GM18499 (cell line): ENCODE measurements at regions not wholly inside any gene's neighbourhood (a gene's known extent, or its start where the extent isn't known, plus 50 kb on each side); places are given as distances from the start of the nearest gene placed in this dataset.

Source experiments
- ATAC-seq: cut with Tn5 transposase; IDR thresholded peaks from one replicate; pipeline ENCODE4 v1.9.1; 2021; ENCODE audit warnings: moderate number of reproducible peaks; ENCODE audit not compliant: insufficient read depth, unreplicated experiment

- ATAC-seq, result no peak
Observed at GRCh38 chr12:107458990-107459389, 226.6 kb upstream of the PWP1 start.

- no peak for ATAC-seq
Observed at GRCh38 chr12:107459641-107460040, 226.0 kb upstream of the PWP1 start.

GRCh38 chr12:107461222-107461975, 224.2 kb upstream of the PWP1 start:
- no peak for ATAC-seq

- no peak for ATAC-seq
Observed at GRCh38 chr12:107462428-107463332, 222.9 kb upstream of the PWP1 start.

GRCh38 chr12:107464644-107465043, 221.0 kb upstream of the PWP1 start:
- no peak for ATAC-seq

- no peak for ATAC-seq
Observed at GRCh38 chr12:107465625-107466024, 220.0 kb upstream of the PWP1 start.

GRCh38 chr12:107467716-107468115, 217.9 kb upstream of the PWP1 start:
- no peak for ATAC-seq

GRCh38 chr12:107468182-107468581, 217.4 kb upstream of the PWP1 start:
- no peak for ATAC-seq

- ATAC-seq, result no peak
Observed at GRCh38 chr12:107469011-107469410, 216.6 kb upstream of the PWP1 start.

- ATAC-seq, result no peak
Observed at GRCh38 chr12:107470645-107471044, 215.0 kb upstream of the PWP1 start.

- ATAC-seq, result no peak
Observed at GRCh38 chr12:107472308-107472707, 213.3 kb upstream of the PWP1 start.

- ATAC-seq, result no peak
Observed at GRCh38 chr12:107474099-107474498, 211.5 kb upstream of the PWP1 start.

GRCh38 chr12:107474639-107475539, 210.7 kb upstream of the PWP1 start:
- ATAC-seq, result no peak

- no peak for ATAC-seq
Observed at GRCh38 chr12:107475900-107476299, 209.7 kb upstream of the PWP1 start.

GRCh38 chr12:107477018-107477417, 208.6 kb upstream of the PWP1 start:
- ATAC-seq, result no peak

- ATAC-seq, result no peak
Observed at GRCh38 chr12:107477947-107478610, 207.5 kb upstream of the PWP1 start.

- ATAC-seq, result no peak
Observed at GRCh38 chr12:107478881-107479280, 206.7 kb upstream of the PWP1 start.

- no peak for ATAC-seq
Observed at GRCh38 chr12:107480836-107481608, 204.6 kb upstream of the PWP1 start.

- ATAC-seq, result no peak
Observed at GRCh38 chr12:107484230-107484629, 201.4 kb upstream of the PWP1 start.
